Adrenal gland (tissue), 5 donors: ENCODE measurements at regions not wholly inside any gene's neighbourhood (a gene's known extent, or its start where the extent isn't known, plus 50 kb on each side); places are given as distances from the start of the nearest gene placed in this dataset.

ENCODE experiments used
- CTCF ChIP-seq, 6 experiments: fragments of 450-650 bp in 4 of 6; fragments of 200-600 bp in 2 of 6; sonication (generic) in 1 of 6; IDR thresholded peaks; 1 replicate in 5 of 6; 2 replicates in 1 of 6; pipeline versions ENCODE4 v1.5.1 to v1.8.0; 2016 to 2021; ENCODE audit warnings: antibody characterized with exemption in 6 of 6, mild to moderate bottlenecking in 2 of 6, moderate library complexity in 1 of 6
- POLR2A ChIP-seq, 2 donors: fragments of 450-650 bp; IDR thresholded peaks; one replicate each; pipeline ENCODE4 v1.6.1; 2017; ENCODE audit warnings: antibody characterized with exemption in 2 of 2, mild to moderate bottlenecking in 2 of 2, moderate library complexity in 1 of 2
- donor health status: DM: no; HTN: no; CAD: no.

- no peak for TF ChIP-seq POLR2A (IDR thresholded peaks at IDR 0.05)
- no peak for TF ChIP-seq CTCF (IDR thresholded peaks at IDR 0.05)
Observed at GRCh38 chr10:36383349-36383748, 741.3 kb upstream of the FZD8 start.
